Fibroblast of skin of right quadriceps (primary cell): ENCODE measurements at regions not wholly inside any gene's neighbourhood (a gene's known extent, or its start where the extent isn't known, plus 50 kb on each side); places are given as distances from the start of the nearest gene placed in this dataset.

Experiments
- DNase-seq: peaks from one replicate; pipeline ENCODE4 v3.0.0-alpha.2; 2013

- DNase-seq = no peak
Measured at GRCh38 chr4:166366012-166366411, 493.0 kb downstream of the TLL1 start.

- DNase-seq = no peak
Measured at GRCh38 chr4:166377578-166377977, 504.5 kb downstream of the TLL1 start.

GRCh38 chr4:166386491-166387360 lies 513.7 kb downstream of the TLL1 start:
- DNase-seq = no peak

GRCh38 chr4:166391501-166391900 lies 518.5 kb downstream of the TLL1 start:
- no peak for DNase-seq

GRCh38 chr4:166399021-166399420 lies 526.0 kb downstream of the TLL1 start:
- DNase-seq = no peak

- DNase-seq = no peak
Measured at GRCh38 chr4:166400270-166400894, 527.3 kb downstream of the TLL1 start.

- no peak for DNase-seq
Measured at GRCh38 chr4:166413356-166413755, 540.3 kb downstream of the TLL1 start.

- peak; percentile 12 for DNase-seq
Measured at GRCh38 chr4:166414431-166414830, 541.4 kb downstream of the TLL1 start.

- DNase-seq = no peak
Measured at GRCh38 chr4:166415749-166416148, 542.7 kb downstream of the TLL1 start.

GRCh38 chr4:166421556-166422156 lies 548.6 kb downstream of the TLL1 start:
- peak; percentile 65 for DNase-seq

- DNase-seq = peak; percentile 84
Measured at GRCh38 chr4:166422475-166422874, 549.4 kb downstream of the TLL1 start.

- DNase-seq = no peak
Measured at GRCh38 chr4:166426300-166426863, 553.3 kb downstream of the TLL1 start.

GRCh38 chr4:166432125-166432524 lies 559.1 kb downstream of the TLL1 start:
- no peak for DNase-seq

- no peak for DNase-seq
Measured at GRCh38 chr4:166432842-166433241, 559.8 kb downstream of the TLL1 start.

GRCh38 chr4:166435449-166435848 lies 562.4 kb downstream of the TLL1 start:
- peak; percentile 91 for DNase-seq

- peak; percentile 39 for DNase-seq
Measured at GRCh38 chr4:166458756-166459155, 585.7 kb downstream of the TLL1 start.

- no peak for DNase-seq
Measured at GRCh38 chr4:166459621-166460020, 586.6 kb downstream of the TLL1 start.

GRCh38 chr4:166460769-166461550 lies 587.9 kb downstream of the TLL1 start:
- DNase-seq = peak; percentile 16

- no peak for DNase-seq
Measured at GRCh38 chr4:166481055-166481454, 608.0 kb downstream of the TLL1 start.

- DNase-seq = no peak
Measured at GRCh38 chr4:166481739-166482138, 608.7 kb downstream of the TLL1 start.

- DNase-seq = no peak
Measured at GRCh38 chr4:166482758-166483157, 609.7 kb downstream of the TLL1 start.

- DNase-seq = no peak
Measured at GRCh38 chr4:166491635-166492034, 618.6 kb downstream of the TLL1 start.

- DNase-seq = peak; percentile 51
Measured at GRCh38 chr4:166493924-166494345, 620.9 kb downstream of the TLL1 start.
